Activated naive CD4-positive, alpha-beta T cell (primary cell): ENCODE measurements at regions not wholly inside any gene's neighbourhood (a gene's known extent, or its start where the extent isn't known, plus 50 kb on each side); places are given as distances from the start of the nearest gene placed in this dataset.

Source experiments
- DNase-seq, 4 experiments: peaks; one replicate each; lab custom pipeline; 2025; lab: John Stamatoyannopoulos, UW

- DNase-seq = no peak
These were observed 94.7 kb upstream of the ACO1 start for GRCh38 chr9:32289756-32290155.

GRCh38 chr9:32291370-32291769 lies 93.1 kb upstream of the ACO1 start:
- no peak for DNase-seq

GRCh38 chr9:32292611-32293010 lies 91.8 kb upstream of the ACO1 start:
- no peak for DNase-seq

GRCh38 chr9:32293091-32293490 lies 91.4 kb upstream of the ACO1 start:
- no peak for DNase-seq

- no peak for DNase-seq
These were observed 90.3 kb upstream of the ACO1 start for GRCh38 chr9:32294106-32294505.

- no peak for DNase-seq
These were observed 84.1 kb upstream of the ACO1 start for GRCh38 chr9:32300373-32300772.

- DNase-seq = no peak
These were observed 79.9 kb upstream of the ACO1 start for GRCh38 chr9:32304495-32304894.

GRCh38 chr9:32306006-32306405 lies 78.4 kb upstream of the ACO1 start:
- DNase-seq = no peak

GRCh38 chr9:32319312-32319929 lies 65.0 kb upstream of the ACO1 start:
- DNase-seq = no peak

- DNase-seq = no peak
These were observed 61.8 kb upstream of the ACO1 start for GRCh38 chr9:32322622-32323021.

GRCh38 chr9:32326146-32326545 lies 58.3 kb upstream of the ACO1 start:
- no peak for DNase-seq

- no peak for DNase-seq
These were observed 53.2 kb upstream of the ACO1 start for GRCh38 chr9:32331240-32331639.

- no peak for DNase-seq
These were observed 50.3 kb upstream of the ACO1 start for GRCh38 chr9:32334112-32334511.
